GM21381 (cell line): ENCODE measurements at regions not wholly inside any gene's neighbourhood (a gene's known extent, or its start where the extent isn't known, plus 50 kb on each side); places are given as distances from the start of the nearest gene placed in this dataset.

ENCODE experiments used
- ATAC-seq: cut with Tn5 transposase; IDR thresholded peaks from one replicate; pipeline ENCODE4 v1.9.1; 2021; ENCODE audit warnings: mild to moderate bottlenecking, moderate library complexity; ENCODE audit not compliant: unreplicated experiment

- ATAC-seq, result peak; percentile 41
These were observed 81.2 kb upstream of the CCDC112 start for GRCh38 chr5:115377468-115378217.

- ATAC-seq, result no peak
These were observed 79.4 kb upstream of the CCDC112 start for GRCh38 chr5:115375893-115376292.

GRCh38 chr5:115374057-115374775 lies 77.8 kb upstream of the CCDC112 start:
- ATAC-seq, result no peak

GRCh38 chr5:115372146-115372545 lies 75.7 kb upstream of the CCDC112 start:
- ATAC-seq, result no peak

- ATAC-seq, result no peak
These were observed 73.1 kb upstream of the CCDC112 start for GRCh38 chr5:115369430-115370144.

GRCh38 chr5:115366223-115366622 lies 69.8 kb upstream of the CCDC112 start:
- no peak for ATAC-seq

GRCh38 chr5:115363879-115364278 lies 67.4 kb upstream of the CCDC112 start:
- ATAC-seq, result no peak

- ATAC-seq, result no peak
These were observed 63.7 kb upstream of the CCDC112 start for GRCh38 chr5:115360046-115360685.

- ATAC-seq, result no peak
These were observed 59.4 kb upstream of the CCDC112 start for GRCh38 chr5:115355767-115356381.

GRCh38 chr5:115355095-115355494 lies 58.6 kb upstream of the CCDC112 start:
- no peak for ATAC-seq

- ATAC-seq, result no peak
These were observed 57.8 kb upstream of the CCDC112 start for GRCh38 chr5:115354246-115354645.

- no peak for ATAC-seq
These were observed 56.1 kb upstream of the CCDC112 start for GRCh38 chr5:115352571-115352970.

- ATAC-seq, result no peak
These were observed 55.1 kb upstream of the CCDC112 start for GRCh38 chr5:115351356-115352195.

GRCh38 chr5:115350894-115351293 lies 54.4 kb upstream of the CCDC112 start:
- ATAC-seq, result no peak

- ATAC-seq, result no peak
These were observed 52.8 kb upstream of the CCDC112 start for GRCh38 chr5:115349001-115349817.

- ATAC-seq, result no peak
These were observed 51.7 kb upstream of the CCDC112 start for GRCh38 chr5:115348175-115348574.
